ENCODE measurements at regions not wholly inside any gene's neighbourhood (a gene's known extent, or its start where the extent isn't known, plus 50 kb on each side); places are given as distances from the start of the nearest gene placed in this dataset.

GRCh38 chr14:106302661-106303060 is 776.3 kb downstream of the TMEM121 start:
- TF ChIP-seq CTCF (IDR thresholded peaks at IDR 0.05), result no peak
- ATAC-seq (ENCODE audit: poor library complexity) (no peak), DNase-seq (no peak)
- Histone ChIP-seq H3K4me1 (ENCODE audit: insufficient read depth, low read length) (peaks cover 7% of the 10 kb centered on the region), H3K27ac (ENCODE audit: low read depth in 1 of 2, low read length in 2 of 2) (no peak overlapping the region), H3K4me3 (ENCODE audit: low read length) (no peak overlapping the region), H3K36me3 (ENCODE audit: insufficient read depth, low read length) (no peaks in the 10 kb centered on the region), H3K9me3 (ENCODE audit: control insufficient read depth in 1 of 2, insufficient read depth in 1 of 2, low read length in 2 of 2) (no peaks in the 10 kb centered on the region), H3K27me3 (ENCODE audit: control insufficient read depth in 1 of 2, insufficient read depth in 2 of 2, low read length in 2 of 2) (peaks cover 3 to 12% of the 10 kb centered on the region in 2 experiments)
- Mint-ChIP-seq H3K4me1 (ENCODE audit: low read depth) (peaks cover 18% of the 10 kb centered on the region), H3K27ac (no peak overlapping the region), H3K4me3 (no peak overlapping the region), H3K9me3 (no peaks in the 10 kb centered on the region), H3K36me3 (ENCODE audit: low read depth) (no peaks in the 10 kb centered on the region), H3K27me3 (peaks cover 28% of the 10 kb centered on the region)
- intact Hi-C loops (cut with DNase I, micrococcal nuclease), result no loop called here
- ChIA-PET POLR2A (interaction anchor here (0.7 kb wide), 1 partner anchor 11 kb away, joined by 3 read pairs; no protein-coding TSS in a partner anchor), CTCF (no interaction called here)

GRCh38 chr14:106304271-106304670 is 777.9 kb downstream of the TMEM121 start:
- no peaks in the 10 kb centered on the region for H3K36me3 ChIP-seq (ENCODE audit: insufficient read depth, low read length)
- H3K27ac ChIP-seq (ENCODE audit: low read depth in 1 of 2, low read length in 2 of 2), result no peak overlapping the region
- no peaks in the 10 kb centered on the region for H3K36me3 Mint-ChIP-seq (ENCODE audit: low read depth)
- POLR2A ChIA-PET, result no interaction called here
- CTCF ChIA-PET, result no interaction called here
- peaks cover 18% of the 10 kb centered on the region for H3K4me1 Mint-ChIP-seq (ENCODE audit: low read depth)
- H3K4me3 Mint-ChIP-seq, result no peak overlapping the region
- no peak overlapping the region for H3K4me3 ChIP-seq (ENCODE audit: low read length)
- H3K27me3 ChIP-seq (ENCODE audit: control insufficient read depth in 1 of 2, insufficient read depth in 2 of 2, low read length in 2 of 2), result peaks cover 3 to 12% of the 10 kb centered on the region in 2 experiments
- ATAC-seq (ENCODE audit: poor library complexity), result no peak
- DNase-seq, result no peak
- intact Hi-C loops (cut with DNase I, micrococcal nuclease), result no loop called here
- no peak for TF ChIP-seq CTCF (IDR thresholded peaks at IDR 0.05)
- H3K4me1 ChIP-seq (ENCODE audit: insufficient read depth, low read length), result peaks cover 7% of the 10 kb centered on the region
- peaks cover 0 to 7% of the 10 kb centered on the region in 2 experiments for H3K9me3 ChIP-seq (ENCODE audit: control insufficient read depth in 1 of 2, insufficient read depth in 1 of 2, low read length in 2 of 2)
- H3K27me3 Mint-ChIP-seq, result peaks cover 26% of the 10 kb centered on the region
- no peaks in the 10 kb centered on the region for H3K9me3 Mint-ChIP-seq
- H3K27ac Mint-ChIP-seq, result no peak overlapping the region

- peak; percentile 64 for TF ChIP-seq CTCF (IDR thresholded peaks at IDR 0.05)
- Mint-ChIP-seq H3K36me3 (ENCODE audit: low read depth) (no peaks in the 10 kb centered on the region), H3K4me3 (no peak overlapping the region), H3K27ac (peak overlapping the region; percentile 61), H3K27me3 (peaks cover 29% of the 10 kb centered on the region), H3K9me3 (no peaks in the 10 kb centered on the region), H3K4me1 (ENCODE audit: low read depth) (no peaks in the 10 kb centered on the region)
- Histone ChIP-seq H3K4me1 (ENCODE audit: insufficient read depth, low read length) (no peaks in the 10 kb centered on the region), H3K9me3 (ENCODE audit: control insufficient read depth in 1 of 2, insufficient read depth in 1 of 2, low read length in 2 of 2) (peaks cover 0 to 7% of the 10 kb centered on the region in 2 experiments), H3K4me3 (ENCODE audit: low read length) (no peak overlapping the region), H3K27me3 (ENCODE audit: control insufficient read depth in 1 of 2, insufficient read depth in 2 of 2, low read length in 2 of 2) (peaks cover 3 to 9% of the 10 kb centered on the region in 2 experiments), H3K36me3 (ENCODE audit: insufficient read depth, low read length) (no peaks in the 10 kb centered on the region), H3K27ac (ENCODE audit: low read depth in 1 of 2, low read length in 2 of 2) (no peak overlapping the region)
- ChIA-PET CTCF (interaction anchor here (0.6 to 1.7 kb wide), 12 partner anchors 10 to 109 kb away, joined by 3 to 10 read pairs (median 4); no protein-coding TSS in a partner anchor), POLR2A (no interaction called here)
- ATAC-seq (ENCODE audit: poor library complexity) (peak; percentile 87), DNase-seq (peak; percentile 10 to 85 (median 60))
- intact Hi-C loops (cut with DNase I, micrococcal nuclease), result no loop called here
Measured at GRCh38 chr14:106308839-106309389, 782.5 kb downstream of the TMEM121 start.

Data from CD4-positive, alpha-beta T cell (primary cell).